ENCODE measurements at regions not wholly inside any gene's neighbourhood (a gene's known extent, or its start where the extent isn't known, plus 50 kb on each side); places are given as distances from the start of the nearest gene placed in this dataset.

- Histone ChIP-seq H3K27me3 (ENCODE audit: insufficient read depth, poor library complexity, severe bottlenecking) (no peaks in the 10 kb centered on the region), H3K4me3 (replicated peaks; ENCODE audit: insufficient read depth, low read length) (no peak overlapping the region), H3K27ac (replicated peaks) (no peak overlapping the region)
- no peak for DNase-seq (ENCODE audit: low read depth in 1 of 2, low spot score in 1 of 2)
- TF ChIP-seq CTCF (IDR thresholded peaks at IDR 0.05; ENCODE audit: insufficient read depth, low read length) (no peak), SPI1 (IDR thresholded peaks at IDR 0.05; ENCODE audit: borderline replicate concordance, low read depth) (peak; percentile 55; the same call in 1 of the 2 replicates)
Measured at GRCh38 chr4:117873779-117874178, 160.5 kb upstream of the NDST3 start.

GRCh38 chr4:117874216-117874615 lies 160.1 kb upstream of the NDST3 start:
- H3K27me3 ChIP-seq (ENCODE audit: insufficient read depth, poor library complexity, severe bottlenecking): no peaks in the 10 kb centered on the region
- TF ChIP-seq REST (IDR thresholded peaks at IDR 0.05; ENCODE audit: insufficient replicate concordance, low read depth) (no peak), CTCF (IDR thresholded peaks at IDR 0.05; ENCODE audit: insufficient read depth, low read length) (no peak), SPI1 (IDR thresholded peaks at IDR 0.05; ENCODE audit: borderline replicate concordance, low read depth) (no peak), GABPA (IDR thresholded peaks at IDR 0.05; ENCODE audit: low read depth) (no peak), POLR2AphosphoS5 (IDR thresholded peaks at IDR 0.05; ENCODE audit: low read depth) (no peak)
- no peak overlapping the region for H3K4me3 ChIP-seq (replicated peaks; ENCODE audit: insufficient read depth, low read length)
- no peak for DNase-seq (ENCODE audit: low read depth in 1 of 2, low spot score in 1 of 2)
- no peak overlapping the region for H3K27ac ChIP-seq (replicated peaks)

- Histone ChIP-seq H3K4me3 (replicated peaks; ENCODE audit: insufficient read depth, low read length) (no peak overlapping the region), H3K27me3 (ENCODE audit: insufficient read depth, poor library complexity, severe bottlenecking) (no peaks in the 10 kb centered on the region), H3K27ac (replicated peaks) (no peak overlapping the region)
- DNase-seq (ENCODE audit: low read depth in 1 of 2, low spot score in 1 of 2): no peak
- TF ChIP-seq REST (IDR thresholded peaks at IDR 0.05; ENCODE audit: insufficient replicate concordance, low read depth) (no peak), POLR2AphosphoS5 (IDR thresholded peaks at IDR 0.05; ENCODE audit: low read depth) (no peak), SPI1 (IDR thresholded peaks at IDR 0.05; ENCODE audit: borderline replicate concordance, low read depth) (no peak), CTCF (IDR thresholded peaks at IDR 0.05; ENCODE audit: insufficient read depth, low read length) (no peak), GABPA (IDR thresholded peaks at IDR 0.05; ENCODE audit: low read depth) (no peak)
Measured at GRCh38 chr4:117889978-117890377, 144.3 kb upstream of the NDST3 start.

- Histone ChIP-seq H3K4me3 (replicated peaks; ENCODE audit: insufficient read depth, low read length) (no peak overlapping the region), H3K27me3 (ENCODE audit: insufficient read depth, poor library complexity, severe bottlenecking) (no peaks in the 10 kb centered on the region), H3K27ac (replicated peaks) (no peak overlapping the region)
- TF ChIP-seq CTCF (IDR thresholded peaks at IDR 0.05; ENCODE audit: insufficient read depth, low read length): no peak
- no peak for TF ChIP-seq POLR2AphosphoS5 (IDR thresholded peaks at IDR 0.05; ENCODE audit: low read depth)
- no peak for TF ChIP-seq REST (IDR thresholded peaks at IDR 0.05; ENCODE audit: insufficient replicate concordance, low read depth)
- TF ChIP-seq SPI1 (IDR thresholded peaks at IDR 0.05; ENCODE audit: borderline replicate concordance, low read depth): no peak
- TF ChIP-seq GABPA (IDR thresholded peaks at IDR 0.05; ENCODE audit: low read depth): no peak
- DNase-seq (ENCODE audit: low read depth in 1 of 2, low spot score in 1 of 2): no peak
Measured at GRCh38 chr4:117893207-117893606, 141.1 kb upstream of the NDST3 start.
